ENCODE measurements at regions not wholly inside any gene's neighbourhood (a gene's known extent, or its start where the extent isn't known, plus 50 kb on each side); places are given as distances from the start of the nearest gene placed in this dataset.
"Not testable (repeated sequence)": the region's sequence is repeated elsewhere in the genome, so short reads cannot be mapped to it uniquely, and the experiment has no call there.

DNA sequence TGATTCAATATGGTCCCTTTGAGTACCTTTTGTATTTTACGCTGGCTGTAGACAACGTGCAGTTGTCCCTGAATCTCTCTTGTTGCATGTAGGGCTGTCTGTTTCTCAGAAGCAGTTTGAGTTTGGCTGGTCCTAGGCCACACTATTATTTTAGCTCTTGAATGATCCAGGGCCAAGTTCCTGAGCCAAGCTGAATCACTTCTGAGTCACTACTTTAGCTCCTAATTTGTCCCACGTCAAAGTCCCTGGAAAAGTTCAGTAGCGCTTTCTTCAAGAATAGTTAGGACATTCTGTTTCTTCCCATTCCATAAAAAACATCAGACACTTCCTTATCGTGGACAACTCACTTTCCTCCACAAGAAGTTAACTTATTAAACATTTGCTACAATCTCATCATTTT is 168.2 kb downstream of the RBMY1A1 start:
- DNase-seq; H3K27me3 ChIP-seq; H3K4me3 ChIP-seq; intact Hi-C loops (cut with DNase I); H3K36me3 ChIP-seq; H3K9me3 ChIP-seq: not testable (repeated sequence)
- Histone ChIP-seq H3K27ac (peak overlapping the region in 2 of 4 donors; percentile 24 to 77), H3K4me1 (peaks cover 0 to 15% (median 0%) of the 10 kb centered on the region in 3 donors)
- WGBS, 2 donors, result 17% methylated on average over 4 of the region's 5 CpGs; no CpG with 5 or more reads in 1 of the 2 donors

GRCh38 chrY:21705309-21705708 is 170.6 kb downstream of the RBMY1A1 start:
- no peak overlapping the region for H3K4me3 ChIP-seq
- DNase-seq, result no peak
- H3K27ac ChIP-seq, result no peak overlapping the region
- no peaks in the 10 kb centered on the region for H3K36me3 ChIP-seq
- peaks cover 0 to 15% (median 0%) of the 10 kb centered on the region in 3 donors for H3K4me1 ChIP-seq
- intact Hi-C loops (cut with DNase I), result no loop called here
- TF ChIP-seq, protein P1, sequence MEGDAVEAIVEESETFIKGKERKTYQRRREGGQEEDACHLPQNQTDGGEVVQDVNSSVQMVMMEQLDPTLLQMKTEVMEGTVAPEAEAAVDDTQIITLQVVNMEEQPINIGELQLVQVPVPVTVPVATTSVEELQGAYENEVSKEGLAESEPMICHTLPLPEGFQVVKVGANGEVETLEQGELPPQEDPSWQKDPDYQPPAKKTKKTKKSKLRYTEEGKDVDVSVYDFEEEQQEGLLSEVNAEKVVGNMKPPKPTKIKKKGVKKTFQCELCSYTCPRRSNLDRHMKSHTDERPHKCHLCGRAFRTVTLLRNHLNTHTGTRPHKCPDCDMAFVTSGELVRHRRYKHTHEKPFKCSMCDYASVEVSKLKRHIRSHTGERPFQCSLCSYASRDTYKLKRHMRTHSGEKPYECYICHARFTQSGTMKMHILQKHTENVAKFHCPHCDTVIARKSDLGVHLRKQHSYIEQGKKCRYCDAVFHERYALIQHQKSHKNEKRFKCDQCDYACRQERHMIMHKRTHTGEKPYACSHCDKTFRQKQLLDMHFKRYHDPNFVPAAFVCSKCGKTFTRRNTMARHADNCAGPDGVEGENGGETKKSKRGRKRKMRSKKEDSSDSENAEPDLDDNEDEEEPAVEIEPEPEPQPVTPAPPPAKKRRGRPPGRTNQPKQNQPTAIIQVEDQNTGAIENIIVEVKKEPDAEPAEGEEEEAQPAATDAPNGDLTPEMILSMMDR (IDR thresholded peaks at IDR 0.05), result no peak
- no peak for TF ChIP-seq POLR2A (IDR thresholded peaks at IDR 0.05)
- H3K27me3 ChIP-seq, result no peaks in the 10 kb centered on the region
- no peaks in the 10 kb centered on the region for H3K9me3 ChIP-seq

- intact Hi-C loops (cut with DNase I); H3K27me3 ChIP-seq; H3K27ac ChIP-seq; H3K36me3 ChIP-seq; DNase-seq; H3K9me3 ChIP-seq; H3K4me3 ChIP-seq: not testable (repeated sequence)
- peaks cover 0 to 15% (median 0%) of the 10 kb centered on the region in 3 donors for H3K4me1 ChIP-seq
- WGBS, 2 donors, result 41% methylated on average over 2 of the region's 3 CpGs; no CpG with 5 or more reads in 1 of the 2 donors
These were observed 171.9 kb downstream of the RBMY1A1 start for GRCh38 chrY:21706611-21707010.

GRCh38 chrY:21735489-21736060 is 158.8 kb downstream of the RBMY1D start:
- no CpG with 5 or more reads among the region's 2 CpGs for WGBS, 2 donors
- H3K4me1 ChIP-seq; H3K9me3 ChIP-seq; intact Hi-C loops (cut with DNase I); DNase-seq; H3K36me3 ChIP-seq; H3K27ac ChIP-seq; H3K4me3 ChIP-seq; H3K27me3 ChIP-seq: not testable (repeated sequence)

DNA sequence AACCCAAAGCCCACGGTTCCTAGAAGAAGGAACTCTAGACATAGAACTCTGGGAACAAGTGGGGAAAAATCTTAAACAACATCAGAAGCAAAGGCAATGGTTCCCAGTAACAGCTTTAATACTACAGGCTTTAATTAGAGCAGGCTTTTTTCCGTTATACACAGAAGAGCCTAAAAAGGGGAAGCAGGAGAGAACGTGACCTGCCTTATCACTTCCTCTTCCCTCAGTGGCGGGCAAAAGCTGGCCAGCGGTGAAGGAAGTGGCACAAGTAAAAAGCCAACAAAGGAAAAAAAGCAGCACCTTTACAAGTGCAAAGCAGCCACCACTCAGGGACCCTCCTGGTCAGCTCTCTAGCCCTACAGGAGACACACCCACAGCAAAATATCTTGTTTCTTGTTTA is 149.3 kb downstream of the RBMY1D start:
- H3K36me3 ChIP-seq; intact Hi-C loops (cut with DNase I); H3K27ac ChIP-seq; DNase-seq; H3K4me1 ChIP-seq; H3K9me3 ChIP-seq; H3K27me3 ChIP-seq; H3K4me3 ChIP-seq: not testable (repeated sequence)
- WGBS, 2 donors, result no CpG with 5 or more reads among the region's 5 CpGs

- H3K9me3 ChIP-seq; H3K4me1 ChIP-seq; H3K27ac ChIP-seq; H3K36me3 ChIP-seq; H3K27me3 ChIP-seq; DNase-seq; H3K4me3 ChIP-seq; intact Hi-C loops (cut with DNase I): not testable (repeated sequence)
- whole genome bisulfite sequencing, 2 donors, result no CpG with 5 or more reads among the region's 5 CpGs
These were observed 134.1 kb downstream of the RBMY1D start for GRCh38 chrY:21760243-21760642.

GRCh38 chrY:21767824-21768223 is 126.5 kb downstream of the RBMY1D start:
- H3K36me3 ChIP-seq; intact Hi-C loops (cut with DNase I); H3K4me3 ChIP-seq; DNase-seq; H3K27me3 ChIP-seq; H3K9me3 ChIP-seq; H3K27ac ChIP-seq; H3K4me1 ChIP-seq: not testable (repeated sequence)
- WGBS, 2 donors, result no CpG with 5 or more reads among the region's 1 CpG

- DNase-seq; H3K4me3 ChIP-seq; H3K4me1 ChIP-seq; H3K36me3 ChIP-seq; intact Hi-C loops (cut with DNase I); H3K9me3 ChIP-seq; H3K27me3 ChIP-seq; H3K27ac ChIP-seq: not testable (repeated sequence)
- WGBS, 2 donors, result no CpG with 5 or more reads among the region's 4 CpGs
These were observed 112.0 kb downstream of the RBMY1D start for GRCh38 chrY:21782174-21782860.
